Dedifferentiated amniotic fluid mesenchymal stem cell (primary cell): ENCODE measurements at regions not wholly inside any gene's neighbourhood (a gene's known extent, or its start where the extent isn't known, plus 50 kb on each side); places are given as distances from the start of the nearest gene placed in this dataset.
"Not testable (repeated sequence)": the region's sequence is repeated elsewhere in the genome, so short reads cannot be mapped to it uniquely, and the experiment has no call there.

ENCODE experiments used
- DNase-seq: peaks from one replicate; pipeline ENCODE4 v3.0.0-alpha.2; 2016; ENCODE audit errors: extremely low spot score

DNA sequence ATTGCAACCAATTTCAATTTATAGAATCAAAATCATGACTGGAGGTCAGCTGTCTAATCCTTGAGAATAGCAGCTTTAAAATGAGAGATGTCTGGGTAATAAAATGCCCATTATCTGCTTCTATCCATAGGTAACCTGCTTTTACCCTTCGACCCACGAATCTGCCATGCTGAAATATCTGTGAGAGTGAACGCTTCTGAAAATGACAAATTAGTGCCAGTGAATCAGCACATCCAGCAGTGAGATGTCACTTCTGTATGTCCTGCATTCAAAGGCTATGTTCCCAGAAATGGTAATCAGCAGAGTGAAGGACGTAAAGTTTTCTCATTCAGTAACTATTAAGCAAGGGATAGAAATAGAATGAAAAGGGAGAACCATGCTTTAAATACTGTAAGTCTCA is 532.4 kb upstream of the ITGA1 start:
- DNase-seq, result no peak

DNA sequence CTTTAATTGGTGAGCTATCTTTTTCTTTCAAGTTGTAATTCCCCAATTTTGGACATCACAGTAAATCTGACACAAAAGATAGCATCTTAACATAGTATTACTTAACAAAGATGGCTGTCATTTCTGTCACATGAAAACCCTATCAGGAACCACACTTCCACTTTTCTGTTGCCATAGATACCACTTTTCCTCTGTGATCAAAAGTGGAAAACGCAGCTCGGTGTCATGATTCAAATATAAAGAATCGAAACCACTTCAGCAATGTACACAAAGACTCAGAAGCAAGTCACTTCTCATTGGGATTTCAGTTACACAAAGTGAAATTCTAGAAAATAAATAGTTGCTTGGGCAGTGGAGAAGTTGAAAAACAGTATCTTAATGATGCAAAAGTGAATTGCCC is 524.9 kb upstream of the ITGA1 start:
- DNase-seq, result no peak

DNA sequence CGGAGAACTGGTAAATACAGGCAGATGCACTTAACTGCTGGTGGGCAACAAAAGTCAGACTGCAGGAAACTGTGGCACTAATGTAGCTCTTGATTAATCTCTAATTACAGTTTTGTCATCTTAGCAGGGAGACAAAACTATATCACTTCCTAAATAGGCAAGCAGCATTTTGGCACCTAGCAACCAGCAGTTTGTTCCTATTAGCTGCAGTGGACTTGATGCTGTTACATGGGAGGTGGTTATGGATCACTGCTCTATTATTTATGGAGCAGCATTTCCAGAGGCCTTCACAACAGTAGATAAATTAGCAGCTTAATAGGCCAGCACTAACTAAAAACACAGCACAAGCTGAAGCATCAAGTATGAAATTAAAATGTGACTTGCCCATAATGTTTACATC is 518.3 kb upstream of the ITGA1 start:
- DNase-seq, result no peak

DNA sequence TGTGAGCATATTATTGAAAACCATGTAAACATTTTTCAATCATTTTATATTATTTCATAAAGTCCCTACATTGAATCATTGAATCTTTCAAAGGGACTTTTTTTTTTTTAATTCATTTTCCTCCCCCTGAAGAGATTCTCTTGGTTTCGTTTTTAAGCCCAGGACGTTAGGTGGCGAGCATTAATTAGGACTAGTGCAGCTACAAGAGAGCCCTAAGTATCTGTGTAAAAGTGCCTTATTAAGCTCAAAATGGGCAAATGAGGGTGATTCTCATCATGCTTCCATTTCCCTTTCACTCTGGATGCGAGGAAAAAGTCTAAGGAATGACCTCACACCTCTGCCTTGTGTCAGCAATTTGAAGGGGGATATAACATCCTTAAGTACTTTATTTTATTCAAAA is 517.9 kb upstream of the ITGA1 start:
- no peak for DNase-seq

DNA sequence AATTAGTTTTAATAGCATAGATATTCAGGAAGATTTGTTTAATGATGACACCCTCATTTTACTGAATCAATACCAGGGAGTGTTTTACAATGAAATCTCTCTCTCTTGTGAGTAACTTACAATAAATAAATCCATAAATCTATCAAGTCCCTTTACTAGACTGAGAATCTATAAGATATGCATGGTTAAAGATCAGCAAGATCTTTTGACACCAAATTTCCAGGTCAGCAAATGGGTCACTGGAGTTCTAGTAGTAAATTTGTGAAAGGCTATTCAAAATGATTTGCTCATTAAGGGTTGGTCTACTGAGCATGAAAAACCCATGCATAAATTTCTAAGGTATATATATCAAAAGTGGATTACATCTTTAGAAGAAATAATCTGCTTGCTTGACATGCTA is 512.1 kb upstream of the ITGA1 start:
- no peak for DNase-seq

DNA sequence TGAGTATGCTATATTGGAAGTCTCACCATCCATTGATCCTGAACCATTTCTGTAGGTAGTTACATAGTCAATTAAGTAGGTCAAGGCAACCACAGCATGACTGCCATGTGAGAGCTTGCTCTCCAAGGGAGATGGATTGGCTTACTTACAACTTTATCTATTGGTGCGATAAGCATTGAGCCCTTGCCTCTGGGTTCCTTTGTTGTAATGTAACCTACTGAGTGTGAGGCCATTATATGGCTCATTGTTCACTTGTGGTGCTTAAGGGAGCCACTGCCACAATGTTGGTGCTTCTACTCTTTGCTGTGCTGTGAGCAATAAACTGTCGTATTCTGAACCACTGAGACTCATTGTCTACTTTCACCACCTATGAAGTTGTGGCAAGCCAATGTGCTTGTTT is 510.6 kb upstream of the ITGA1 start:
- no peak for DNase-seq

DNA sequence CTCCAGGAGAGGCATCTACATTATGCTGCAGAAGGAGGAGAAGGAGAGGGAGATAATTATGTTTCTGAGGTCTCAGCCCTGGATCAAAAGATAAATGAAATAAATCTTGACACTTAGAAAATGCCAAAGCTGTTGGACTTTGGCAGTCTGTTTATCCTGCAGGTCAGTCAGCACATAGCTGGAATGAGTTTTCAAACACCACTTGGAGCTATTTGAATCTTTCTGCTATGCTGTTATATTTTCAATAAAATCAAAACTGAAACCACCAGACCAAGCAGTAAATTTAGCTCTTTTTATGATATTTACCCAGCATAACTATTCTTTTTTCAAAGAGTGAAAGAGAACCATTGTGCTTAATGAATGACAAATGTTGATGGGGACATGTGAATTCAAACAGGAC is 505.1 kb upstream of the ITGA1 start:
- DNase-seq, result no peak

DNA sequence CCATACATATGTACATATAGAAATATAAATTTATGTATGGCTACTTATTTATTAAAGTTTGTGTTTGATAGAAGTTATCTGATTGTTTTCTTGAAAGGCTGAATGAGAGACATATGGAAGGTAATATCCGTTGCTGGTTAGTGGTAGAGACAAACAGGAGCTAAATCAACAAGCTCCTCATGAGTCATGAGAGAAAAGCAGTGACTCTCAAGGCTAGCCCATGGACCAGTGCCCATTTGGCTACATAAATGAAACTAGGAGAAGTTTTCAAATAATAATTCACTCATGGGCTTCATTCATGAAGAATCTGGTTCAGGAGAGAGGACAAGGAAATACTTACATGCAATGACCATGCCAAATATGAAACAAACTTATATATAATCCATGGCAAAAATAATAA is 504.5 kb upstream of the ITGA1 start:
- no peak for DNase-seq

DNA sequence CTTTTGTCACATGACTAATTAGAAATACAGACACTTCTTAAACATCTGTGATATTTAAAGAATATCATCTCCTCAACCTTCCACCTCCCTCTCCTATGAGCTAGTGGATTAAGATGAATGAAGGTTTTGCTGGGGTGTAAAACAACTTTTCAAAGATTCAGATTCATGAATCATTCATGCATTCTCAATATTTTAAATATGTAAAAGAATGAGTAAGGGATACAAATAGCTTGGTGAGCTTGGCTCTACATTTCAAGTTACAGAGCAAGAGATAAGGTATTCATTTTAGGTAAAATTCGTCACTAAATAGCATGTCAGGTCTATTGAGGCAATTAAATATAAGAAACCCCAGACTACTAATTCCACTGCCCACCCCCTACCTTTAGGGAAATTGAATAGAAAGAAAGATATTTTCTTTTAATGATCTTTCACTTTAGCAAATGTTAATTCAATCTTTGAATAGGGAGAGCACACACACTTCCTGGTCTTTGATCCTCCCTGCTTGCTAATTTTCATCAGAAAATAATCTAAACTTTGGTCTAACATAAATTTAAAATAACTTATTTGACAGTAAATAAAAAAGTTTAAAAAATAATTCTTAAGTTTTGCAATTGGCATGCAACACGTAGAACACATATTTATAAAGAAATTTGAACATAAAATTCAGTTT is 486.9 kb upstream of the ITGA1 start:
- DNase-seq, result no peak

DNA sequence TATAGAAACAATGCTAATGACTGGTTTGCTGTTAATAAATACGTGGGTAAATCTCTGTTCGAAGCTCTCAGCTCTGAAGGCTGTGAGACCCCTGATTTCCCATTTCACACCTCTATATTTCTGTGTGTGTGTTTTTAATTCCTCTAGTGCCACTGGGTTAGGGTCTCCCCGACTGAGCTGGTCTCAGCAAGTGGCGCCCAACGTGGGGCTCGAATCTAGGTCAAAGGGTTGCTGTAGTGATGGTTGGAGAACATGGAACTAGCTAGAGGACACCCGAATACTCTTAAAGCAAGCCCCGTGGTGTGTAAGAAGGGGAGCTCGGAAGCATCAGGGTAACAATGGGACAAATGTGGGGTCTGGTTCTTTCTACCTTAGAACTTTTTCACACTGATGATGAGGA is 482.9 kb upstream of the ITGA1 start:
- not testable (repeated sequence) for DNase-seq

DNA sequence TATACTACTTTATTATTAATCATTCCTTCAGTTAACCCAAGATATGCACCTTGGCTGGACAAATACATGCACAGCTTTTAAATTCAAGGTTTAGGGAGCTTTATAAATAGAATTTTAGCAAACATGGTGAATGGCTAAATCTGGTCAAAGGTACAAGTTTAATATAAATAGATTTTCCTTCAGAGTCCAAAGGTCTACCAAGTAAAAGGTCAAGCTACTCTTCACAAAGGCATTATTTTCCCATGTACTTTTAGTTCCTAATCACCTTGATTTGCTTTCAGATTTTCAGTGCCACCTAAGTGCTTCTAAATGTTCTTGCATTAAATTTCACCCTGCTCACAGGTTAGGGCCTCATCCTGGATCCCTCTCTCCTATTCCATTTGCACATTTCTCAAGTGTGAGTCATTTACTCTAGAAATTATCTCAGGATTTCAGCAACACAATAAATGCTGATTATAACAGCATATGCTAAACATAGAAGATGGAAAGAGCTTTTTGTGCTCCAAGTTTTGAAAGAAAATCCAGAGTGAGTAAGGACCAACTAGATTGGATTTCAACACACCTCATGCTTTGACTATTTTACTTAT is 459.4 kb upstream of the ITGA1 start:
- DNase-seq, result no peak

DNA sequence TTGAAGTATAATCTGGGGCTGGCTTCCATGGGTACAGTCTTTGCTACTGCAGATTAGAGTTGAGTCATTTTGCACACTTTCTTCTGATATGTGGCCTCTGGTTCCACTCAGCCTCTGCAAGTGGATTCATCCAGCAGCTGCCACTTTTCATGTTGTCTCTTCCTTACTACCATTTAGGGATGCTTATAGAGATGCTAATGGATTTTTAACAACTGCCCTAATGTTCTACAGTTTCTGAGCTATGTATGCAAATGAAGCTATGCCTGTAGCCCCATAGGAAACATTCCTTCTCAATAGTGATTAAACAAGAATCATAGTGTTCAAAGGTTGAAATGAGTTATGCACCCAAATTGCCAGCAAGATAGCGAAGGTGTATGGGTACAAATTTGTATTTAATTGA is 456.0 kb upstream of the ITGA1 start:
- no peak for DNase-seq

DNA sequence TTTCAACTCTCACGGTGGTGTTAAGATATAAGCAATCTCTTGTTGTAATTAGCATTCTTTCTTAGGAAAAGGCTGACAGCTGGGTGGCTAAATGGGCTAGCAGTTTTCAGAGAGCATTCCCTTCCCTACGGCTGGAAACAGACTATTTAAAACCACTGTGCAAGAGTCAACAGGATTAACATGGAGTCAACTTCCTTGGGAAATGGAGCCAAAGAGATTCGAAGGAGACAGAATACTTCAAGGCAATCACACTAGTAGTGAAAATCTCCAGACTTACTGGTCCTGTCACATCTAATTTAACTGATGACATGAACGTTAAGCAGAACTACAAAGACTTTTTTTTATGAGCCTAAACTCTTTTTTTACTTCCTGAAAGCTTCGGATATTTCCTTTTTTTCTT is 453.3 kb upstream of the ITGA1 start:
- no peak for DNase-seq

DNA sequence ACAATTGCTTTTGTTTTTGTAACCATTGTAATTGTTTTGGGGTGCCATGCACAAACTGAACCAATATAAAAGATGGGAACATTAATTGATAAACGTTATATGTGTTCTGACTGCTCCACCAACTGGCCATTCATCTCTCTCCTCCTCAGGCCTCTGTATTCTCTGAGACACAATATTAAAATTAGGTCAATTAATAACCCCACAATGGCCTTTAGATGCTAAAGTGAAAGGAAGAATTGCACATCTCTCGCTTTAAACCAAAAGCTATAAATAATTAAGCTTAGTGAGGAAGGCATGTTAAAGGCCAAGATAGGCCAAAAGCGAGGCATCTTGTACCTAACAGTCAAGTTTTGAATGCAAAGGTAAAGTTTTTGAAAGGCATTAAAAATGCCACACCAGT is 448.4 kb upstream of the ITGA1 start:
- no peak for DNase-seq

DNA sequence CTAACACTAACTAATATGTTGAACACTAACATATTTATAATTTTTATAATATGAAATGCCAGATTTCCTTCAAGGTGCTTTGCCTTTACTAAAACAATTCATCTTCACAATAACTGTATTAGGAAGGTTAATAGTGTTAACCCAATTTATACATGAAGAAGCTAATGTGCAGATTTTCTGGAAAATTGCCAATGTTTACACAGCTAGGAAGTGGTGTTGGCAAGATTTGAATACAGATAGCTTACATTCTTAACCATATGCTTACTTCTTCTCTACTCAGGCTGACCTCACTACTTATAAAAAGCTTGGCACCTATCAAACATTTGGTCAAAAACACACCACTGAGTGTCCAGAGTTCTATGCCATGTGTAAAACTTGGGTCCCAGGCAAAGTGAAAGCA is 445.4 kb upstream of the ITGA1 start:
- no peak for DNase-seq

DNA sequence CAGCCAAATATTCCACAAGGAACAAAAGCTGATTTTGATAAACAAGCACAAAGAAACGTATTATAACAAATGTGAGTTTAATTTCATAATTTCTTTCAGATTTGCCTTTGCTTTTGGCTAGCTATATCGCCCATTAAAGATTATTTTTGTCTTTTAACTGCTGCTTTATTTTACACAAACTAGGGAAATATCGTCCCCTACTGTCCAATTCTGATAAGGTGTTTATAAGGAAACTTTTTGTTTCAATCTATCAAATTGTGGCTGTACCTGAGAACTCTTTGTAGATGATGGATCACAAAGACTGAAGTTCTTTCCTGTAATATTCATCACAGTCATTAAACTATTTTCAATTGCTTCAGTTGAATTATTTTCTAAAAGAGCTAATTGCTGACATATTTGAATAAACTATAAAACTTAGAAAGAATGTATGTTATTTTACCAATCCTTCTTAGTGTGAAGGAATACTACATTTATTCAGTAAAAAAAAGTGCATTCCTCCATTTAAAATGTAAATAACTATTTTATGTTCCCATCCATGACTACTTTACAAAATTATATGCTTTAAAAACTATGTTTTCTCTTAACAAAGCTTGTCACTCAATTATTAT is 431.3 kb upstream of the ITGA1 start:
- no peak for DNase-seq

DNA sequence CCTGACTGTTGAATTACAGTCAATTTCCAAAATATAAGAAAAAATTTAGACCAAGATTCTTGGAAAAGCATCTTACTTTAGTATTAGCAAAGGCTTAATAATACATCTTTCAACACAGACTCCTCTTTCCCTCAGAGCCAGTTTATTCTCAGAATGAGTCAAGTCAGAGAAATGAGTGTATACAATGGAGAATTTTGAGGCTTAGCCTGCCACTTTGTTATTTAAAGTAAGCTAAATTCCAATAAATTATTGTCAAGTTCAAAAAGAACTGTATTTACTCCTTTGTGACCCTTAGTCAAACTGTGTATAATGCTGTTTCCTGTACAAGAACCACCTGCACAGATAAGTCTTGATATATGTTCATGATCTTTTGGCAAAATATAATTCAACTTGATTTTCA is 428.5 kb upstream of the ITGA1 start:
- DNase-seq, result no peak

DNA sequence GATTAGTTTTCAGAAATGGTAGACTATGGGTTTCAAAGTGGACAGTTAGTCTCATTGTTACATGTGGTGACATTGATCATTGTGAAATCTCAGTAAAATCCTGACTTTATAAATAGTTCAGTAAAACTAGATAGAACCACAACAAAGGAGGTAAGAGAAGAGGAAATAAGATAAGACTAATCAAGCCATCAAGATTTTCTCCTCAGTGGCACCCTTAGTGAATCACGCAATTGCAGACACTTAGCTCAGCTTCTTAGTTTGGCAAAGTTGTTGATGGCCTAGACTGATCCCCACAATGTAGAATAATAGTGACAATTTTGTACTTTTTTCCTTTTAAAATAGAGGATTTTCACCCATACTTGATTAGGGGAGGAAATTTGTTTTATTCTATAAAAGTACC is 426.7 kb upstream of the ITGA1 start:
- DNase-seq, result no peak

DNA sequence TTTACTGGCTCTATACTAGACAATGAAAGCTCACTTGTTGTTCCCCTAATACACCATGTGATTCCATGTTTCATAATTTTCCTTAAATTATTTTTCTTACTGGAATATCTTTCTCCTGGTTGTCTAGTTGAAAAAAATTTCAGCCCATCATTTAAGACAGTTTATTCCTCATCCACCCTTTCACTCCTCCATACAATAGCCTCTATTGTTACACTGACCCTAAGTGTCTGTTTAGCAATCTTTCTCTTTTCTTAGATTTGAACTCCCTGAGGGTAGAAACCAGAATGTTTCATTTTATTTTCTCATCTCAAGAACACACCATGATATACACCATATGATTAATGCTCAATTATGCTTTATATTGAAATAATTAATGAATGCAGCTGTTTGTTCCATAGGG is 413.4 kb upstream of the ITGA1 start:
- DNase-seq, result no peak

DNA sequence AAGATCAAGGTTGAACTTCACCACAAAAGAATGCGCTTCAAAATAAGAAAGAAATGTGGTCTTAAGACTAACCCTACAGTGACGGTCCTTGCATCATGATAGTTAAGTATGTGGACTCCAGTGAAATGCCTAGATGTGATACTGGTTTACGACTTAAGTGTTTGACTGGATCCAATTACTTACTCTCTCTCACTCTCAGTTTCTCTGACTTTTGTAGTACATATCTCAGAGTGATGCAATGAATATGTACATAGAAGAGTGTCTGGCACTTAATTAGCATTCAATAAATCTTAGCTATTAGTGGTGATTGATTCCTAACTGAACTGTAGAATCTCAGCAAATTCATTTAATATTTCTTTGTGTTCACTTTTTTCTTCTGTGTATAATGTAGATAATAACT is 411.7 kb upstream of the ITGA1 start:
- DNase-seq, result no peak

DNA sequence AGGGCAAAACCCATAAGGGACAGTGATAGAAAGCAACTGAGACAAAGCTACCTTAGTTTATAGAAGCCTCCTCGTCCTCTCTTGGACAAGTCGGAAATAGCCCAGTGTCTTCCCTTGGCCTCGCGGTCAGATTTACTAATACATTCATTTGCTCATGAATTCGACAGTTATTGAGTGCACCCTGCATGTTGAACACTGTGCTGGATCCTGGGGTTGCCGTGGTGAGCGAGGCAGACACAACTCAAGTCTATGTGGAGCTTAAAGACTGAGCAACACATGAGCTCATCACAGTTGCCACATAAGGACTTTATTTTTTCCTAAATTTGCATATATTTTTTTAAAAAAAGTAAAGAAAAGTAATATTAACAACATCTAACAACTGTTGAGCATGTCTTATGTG is 411.1 kb upstream of the ITGA1 start:
- no peak for DNase-seq

DNA sequence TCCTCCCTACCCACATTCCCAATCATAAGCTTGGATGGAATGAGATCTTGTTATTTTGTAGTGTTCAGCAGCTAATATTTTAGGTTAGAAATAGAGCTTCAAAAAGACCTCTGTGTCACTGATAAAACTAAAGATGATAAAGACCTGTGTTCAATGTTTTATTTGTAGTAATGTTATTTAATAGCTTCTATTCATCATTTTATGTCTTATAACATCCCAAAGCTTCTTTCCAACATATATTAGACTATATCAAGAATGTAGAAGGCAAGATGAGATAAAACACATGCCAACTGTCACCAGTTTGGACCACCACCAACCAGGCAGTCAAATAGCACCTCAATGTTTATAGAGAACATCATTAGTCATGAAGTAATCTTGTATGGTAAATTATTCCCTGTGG is 409.5 kb upstream of the ITGA1 start:
- DNase-seq, result no peak

DNA sequence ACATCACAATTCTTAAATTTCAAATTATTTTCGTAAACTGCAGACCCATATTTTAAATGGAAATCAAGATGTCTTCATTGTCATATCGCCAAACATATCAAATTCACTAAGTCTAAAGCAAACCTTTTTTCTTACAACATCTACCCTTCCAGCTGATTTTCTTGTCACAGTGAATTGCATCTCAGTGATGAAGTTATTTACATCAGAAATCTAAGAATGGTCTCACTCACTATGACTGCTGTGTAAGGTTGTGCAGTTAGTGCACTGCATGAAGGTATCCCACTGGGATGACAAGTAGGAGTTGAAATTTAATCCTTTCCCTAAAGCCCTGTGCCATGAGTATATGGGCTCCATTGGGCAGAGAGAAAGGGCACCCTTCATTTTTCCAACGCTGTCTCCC is 399.4 kb upstream of the ITGA1 start:
- DNase-seq, result no peak

DNA sequence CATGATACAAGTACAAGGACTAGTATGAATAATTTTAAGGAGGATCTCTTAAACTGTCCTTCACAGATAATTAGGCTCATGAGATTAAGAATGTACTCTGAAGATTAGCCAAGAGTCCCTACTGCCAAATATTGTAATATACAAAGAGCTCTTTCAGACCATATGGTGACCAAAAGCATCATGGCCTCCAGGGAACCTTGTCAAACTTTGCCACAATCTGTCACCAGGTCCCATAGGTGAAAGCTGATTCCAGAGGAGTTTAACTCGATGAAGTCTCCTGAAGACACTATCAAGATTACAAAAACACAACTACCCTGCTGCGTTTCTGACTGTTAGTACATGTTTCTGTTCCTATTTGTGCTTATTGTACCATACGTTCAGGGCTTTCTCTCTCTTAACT is 395.4 kb upstream of the ITGA1 start:
- DNase-seq, result no peak
